NOMO-1 (cell line): ENCODE measurements at regions not wholly inside any gene's neighbourhood (a gene's known extent, or its start where the extent isn't known, plus 50 kb on each side); places are given as distances from the start of the nearest gene placed in this dataset.

Experiments
- DNase-seq, 2 experiments: peaks; one replicate each; lab custom pipeline; 2025; ENCODE audit not compliant: unreplicated experiment in 2 of 2; lab: John Stamatoyannopoulos, UW

DNA sequence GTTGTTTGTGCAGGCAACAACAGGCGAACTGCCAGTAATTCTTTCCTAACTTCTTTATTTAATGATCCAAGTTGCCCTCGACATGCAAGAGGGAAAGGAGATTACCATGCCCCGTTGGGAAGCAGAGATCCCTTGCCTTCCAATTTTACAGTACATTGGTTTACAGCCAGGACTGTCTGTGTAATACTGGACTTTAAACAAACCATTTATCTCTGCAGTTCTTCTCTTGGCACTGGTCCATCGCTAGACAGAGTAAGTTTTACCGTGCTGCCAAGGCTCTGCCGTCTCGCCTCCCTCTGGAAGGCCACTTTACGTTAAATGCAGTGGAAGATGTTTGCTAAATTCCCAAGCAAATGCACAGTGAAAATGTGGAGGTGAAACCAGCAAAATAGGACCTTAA, 660.3 kb upstream of the PRKX start:
- no peak for DNase-seq

- DNase-seq: no peak
These were observed 645.1 kb upstream of the PRKX start for GRCh38 chrX:4358577-4358976.

GRCh38 chrX:4322916-4323315, 609.5 kb upstream of the PRKX start:
- no peak for DNase-seq

DNA sequence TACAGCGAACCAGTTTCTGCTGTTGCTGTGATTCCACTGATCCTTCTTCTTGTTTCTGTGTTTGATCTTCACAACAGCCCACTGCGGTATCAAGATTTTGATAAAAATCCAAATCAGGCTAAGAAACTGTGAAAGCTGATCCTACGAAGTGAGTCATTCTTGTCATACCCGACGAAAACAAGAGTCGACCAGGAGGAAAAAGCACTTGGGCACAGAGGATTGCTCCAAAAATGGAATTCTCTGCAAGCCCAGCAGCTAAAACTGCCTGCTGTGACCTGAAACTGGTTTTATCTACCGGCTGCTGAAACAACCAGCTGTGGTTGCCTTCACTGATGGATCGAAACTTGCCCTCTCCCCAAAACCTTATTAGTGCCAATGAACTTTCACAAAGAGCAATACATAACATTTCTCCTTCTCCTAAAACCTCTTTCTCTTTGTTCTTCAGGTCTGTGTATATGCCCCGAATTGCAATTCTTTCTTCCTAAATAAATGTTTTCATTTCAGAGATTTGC, 607.0 kb upstream of the PRKX start:
- DNase-seq: no peak

DNA sequence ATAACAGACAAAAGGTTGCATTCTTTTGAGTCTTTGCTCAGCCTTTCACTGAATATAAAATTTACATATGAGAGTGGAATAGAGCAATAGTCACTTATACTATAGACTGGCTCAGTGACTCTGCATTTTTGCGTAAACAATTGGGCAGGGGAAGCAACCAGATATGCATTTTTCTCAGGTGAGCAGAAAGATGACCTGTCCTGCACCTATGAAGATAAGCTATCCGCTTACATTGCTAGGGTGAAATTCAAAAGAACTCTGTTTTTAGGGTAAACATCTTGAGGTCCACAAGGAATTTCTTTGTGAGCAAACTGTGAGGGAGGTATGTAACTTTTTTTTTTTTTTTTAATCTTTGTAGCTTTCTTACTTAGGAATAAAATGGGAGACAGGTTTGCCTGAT, 602.4 kb upstream of the PRKX start:
- DNase-seq: no peak

DNA sequence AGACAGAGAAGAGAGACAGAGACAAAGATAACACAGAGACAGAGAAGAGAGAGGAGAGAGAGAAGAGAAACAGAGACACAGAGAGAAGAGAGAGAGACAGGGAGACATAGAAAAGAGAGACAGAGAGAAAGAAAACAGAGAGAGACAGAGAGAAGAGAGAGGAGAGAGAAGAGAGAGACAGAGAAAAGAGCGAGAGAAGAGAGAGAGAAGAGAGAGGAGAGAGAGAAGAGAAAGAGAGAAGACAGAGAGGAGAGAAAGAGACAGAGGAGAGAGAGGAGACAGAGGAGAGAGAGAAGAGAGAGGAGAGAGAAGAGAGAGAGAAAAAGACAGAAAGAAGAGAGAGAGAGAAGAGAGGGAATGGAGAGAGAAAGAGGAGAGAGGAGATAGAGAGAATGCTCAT, 601.1 kb upstream of the PRKX start:
- DNase-seq: no peak

- DNase-seq: no peak
These were observed 563.7 kb upstream of the PRKX start for GRCh38 chrX:4277122-4277521.

- DNase-seq: no peak
These were observed 555.2 kb upstream of the PRKX start for GRCh38 chrX:4268676-4269075.

DNA sequence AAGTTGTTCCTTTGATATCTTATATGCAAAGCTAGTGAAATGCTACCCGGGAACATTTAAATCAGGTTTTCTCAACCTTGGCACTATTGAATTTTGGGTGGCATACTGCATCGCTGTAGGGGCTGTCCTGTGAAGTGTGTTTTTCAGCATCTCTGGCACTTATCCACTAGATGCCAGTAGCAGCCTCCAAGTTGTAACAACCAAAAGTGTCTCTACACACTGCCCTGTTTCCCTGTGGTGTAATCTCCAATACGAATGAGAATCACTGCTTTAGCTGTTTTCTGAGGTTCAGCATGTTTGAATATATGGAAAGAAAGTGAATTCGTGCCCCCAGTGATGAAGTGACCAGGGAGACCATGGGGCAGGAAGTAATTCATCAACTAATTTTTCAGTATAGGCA, 551.6 kb upstream of the PRKX start:
- DNase-seq: no peak

DNA sequence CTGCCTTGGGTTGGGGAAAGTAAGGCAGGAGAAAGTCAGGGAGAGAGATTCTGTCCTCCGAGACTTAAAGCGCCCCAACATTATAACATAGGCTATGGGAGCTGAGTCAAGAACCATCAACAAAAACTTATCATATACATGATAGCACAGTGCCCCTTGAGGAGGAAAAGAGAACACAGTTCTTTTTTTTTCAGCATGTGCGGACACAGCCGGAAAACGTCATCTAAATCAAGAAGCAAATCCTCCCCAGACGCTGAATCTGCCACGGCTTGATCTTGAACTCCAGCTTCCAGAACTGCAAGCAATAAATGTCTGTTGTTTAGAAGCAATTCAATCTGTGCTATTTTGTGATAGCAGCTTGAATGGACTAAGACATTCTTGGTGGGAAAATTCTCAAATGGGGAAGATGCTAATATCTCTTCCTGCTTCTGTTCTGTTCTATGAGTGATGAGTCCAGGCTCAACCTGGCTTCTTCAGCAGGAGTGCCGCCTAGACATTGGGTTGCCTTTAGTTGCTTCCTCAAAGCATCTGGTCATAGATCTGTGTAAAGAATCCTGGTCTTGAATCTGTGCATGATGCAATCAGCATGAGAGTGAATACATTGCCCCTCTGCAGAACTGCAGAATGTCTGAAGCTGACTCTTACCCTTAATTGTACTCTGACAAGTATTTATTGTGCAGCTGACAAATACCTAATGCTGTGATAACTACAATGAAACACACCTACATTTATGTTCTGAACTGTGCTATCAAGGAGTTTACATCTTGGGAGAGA, 549.8 kb upstream of the PRKX start:
- DNase-seq: no peak

GRCh38 chrX:4253092-4253491, 539.6 kb upstream of the PRKX start:
- DNase-seq: peak in 1 of 2 experiments; percentile 66

- DNase-seq: no peak
These were observed 536.0 kb upstream of the PRKX start for GRCh38 chrX:4249401-4249800.

DNA sequence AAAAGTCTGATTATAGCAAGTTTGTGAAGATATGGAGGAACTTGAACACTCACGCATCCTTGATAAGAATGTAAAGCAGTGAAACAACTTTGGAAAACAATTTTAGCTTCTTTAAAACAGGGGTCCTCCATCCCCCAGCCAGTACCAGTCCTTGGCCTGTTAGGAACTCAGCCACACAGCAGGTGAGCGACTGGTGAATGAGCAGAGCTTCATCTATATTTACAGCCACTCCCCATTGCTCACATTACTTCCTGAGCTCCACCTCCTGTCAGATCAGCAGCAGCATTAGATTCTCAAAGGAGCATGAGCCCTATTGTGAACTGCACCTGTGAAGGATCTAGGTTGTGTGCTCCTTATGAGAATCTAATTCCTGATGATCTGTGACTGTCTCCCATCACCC, 530.3 kb upstream of the PRKX start:
- DNase-seq: no peak

GRCh38 chrX:4240541-4241194, 527.2 kb upstream of the PRKX start:
- peak; percentile 41 to 48 for DNase-seq

GRCh38 chrX:4239650-4240540, 526.4 kb upstream of the PRKX start:
- DNase-seq: peak in 1 of 2 experiments; percentile 55

- DNase-seq: no peak
These were observed 525.5 kb upstream of the PRKX start for GRCh38 chrX:4238916-4239315.

GRCh38 chrX:4225086-4225485, 511.6 kb upstream of the PRKX start:
- no peak for DNase-seq

GRCh38 chrX:4206941-4207340, 493.5 kb upstream of the PRKX start:
- no peak for DNase-seq

DNA sequence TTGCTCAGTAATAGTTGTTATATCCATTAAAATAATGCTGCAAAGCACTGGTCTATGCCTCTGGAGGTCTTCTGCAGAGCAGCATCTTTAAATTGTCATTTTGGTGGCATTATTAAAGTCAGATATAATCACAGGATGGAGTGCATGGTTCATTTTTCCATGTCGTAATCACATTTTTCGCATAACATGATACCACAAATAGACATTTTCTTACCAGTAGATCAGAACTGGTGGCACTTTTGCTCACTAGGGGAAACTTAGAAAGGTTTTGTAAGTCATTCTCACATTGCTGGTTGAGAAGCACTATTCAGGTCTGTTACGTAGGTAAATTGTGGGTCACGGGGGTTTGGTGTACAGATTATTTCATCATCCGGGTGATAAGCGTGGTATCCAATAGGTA, 484.5 kb upstream of the PRKX start:
- DNase-seq: no peak

- no peak for DNase-seq
These were observed 480.2 kb upstream of the PRKX start for GRCh38 chrX:4193500-4194155.

- no peak for DNase-seq
These were observed 472.9 kb upstream of the PRKX start for GRCh38 chrX:4186331-4186730.
